ENCODE measurements at regions not wholly inside any gene's neighbourhood (a gene's known extent, or its start where the extent isn't known, plus 50 kb on each side); places are given as distances from the start of the nearest gene placed in this dataset.

DNA sequence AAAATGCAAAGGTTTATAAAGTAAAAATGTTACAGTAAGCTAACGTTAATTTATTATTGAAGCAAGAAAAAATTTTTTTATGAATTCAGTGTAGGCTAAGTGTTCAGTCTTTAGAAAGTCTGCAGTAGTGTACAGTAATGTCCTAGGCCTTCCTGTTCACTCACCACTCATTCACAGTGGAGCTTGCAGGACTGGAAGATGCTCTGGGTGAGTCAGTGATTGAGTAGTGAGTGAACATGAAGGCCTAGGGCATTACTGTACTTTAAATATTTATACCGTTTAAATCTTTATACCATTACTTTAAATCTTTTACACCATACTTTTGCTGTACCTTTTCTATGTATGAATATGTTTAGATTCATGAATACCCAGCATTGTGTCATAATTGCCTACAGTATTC, 120.3 kb upstream of the SLC38A4 start:
- no peaks in the 10 kb centered on the region for H3K36me3 ChIP-seq (replicated peaks in 1 of 2; ENCODE audit: control insufficient read depth in 1 of 2, insufficient read depth in 2 of 2, low read length in 2 of 2)
- no peaks in the 10 kb centered on the region for H4K20me1 ChIP-seq (ENCODE audit: insufficient read depth, low read length)
- no peak overlapping the region for H3K4me2 ChIP-seq (replicated peaks; ENCODE audit: extremely low read depth, low read length, poor library complexity, severe bottlenecking)
- no peak overlapping the region for H3K4me3 ChIP-seq (replicated peaks in 1 of 3; ENCODE audit: low read depth in 2 of 3, low read length in 3 of 3)
- H3K9me3 Mint-ChIP-seq = no peaks in the 10 kb centered on the region
- no peak overlapping the region for H3K4me3 Mint-ChIP-seq
- H2AFZ ChIP-seq (ENCODE audit: insufficient read depth, low read depth, low read length, poor library complexity, severe bottlenecking) = no peak overlapping the region
- H3K36me3 Mint-ChIP-seq = no peaks in the 10 kb centered on the region
- H3K27ac Mint-ChIP-seq = no peak overlapping the region
- no peak overlapping the region for H3K27ac ChIP-seq (ENCODE audit: low read depth in 1 of 2, low read length in 2 of 2)
- H3K79me2 ChIP-seq (ENCODE audit: insufficient read depth, low read length) = no peaks in the 10 kb centered on the region
- peaks cover 5% of the 10 kb centered on the region for H3K4me1 Mint-ChIP-seq
- no peaks in the 10 kb centered on the region for H3K9me3 ChIP-seq (replicated peaks in 1 of 2; ENCODE audit: control insufficient read depth in 1 of 2, insufficient read depth in 1 of 2, low read length in 2 of 2)
- H3K27me3 Mint-ChIP-seq (ENCODE audit: low read depth in 3 of 3) = no peaks in the 10 kb centered on the region
- H3K4me1 ChIP-seq (ENCODE audit: control insufficient read depth in 1 of 2, insufficient read depth in 2 of 2, low read length in 2 of 2) = no peaks in the 10 kb centered on the region
- no peak for DNase-seq
- intact Hi-C loops (cut with micrococcal nuclease) = no loop called here
- H3K27me3 ChIP-seq (ENCODE audit: control insufficient read depth in 2 of 2, insufficient read depth in 2 of 2, low read length in 2 of 2) = no peaks in the 10 kb centered on the region
- no peak overlapping the region for H3K9ac ChIP-seq (ENCODE audit: insufficient read depth, low read length, poor library complexity, severe bottlenecking)
- TF ChIP-seq, protein P1, sequence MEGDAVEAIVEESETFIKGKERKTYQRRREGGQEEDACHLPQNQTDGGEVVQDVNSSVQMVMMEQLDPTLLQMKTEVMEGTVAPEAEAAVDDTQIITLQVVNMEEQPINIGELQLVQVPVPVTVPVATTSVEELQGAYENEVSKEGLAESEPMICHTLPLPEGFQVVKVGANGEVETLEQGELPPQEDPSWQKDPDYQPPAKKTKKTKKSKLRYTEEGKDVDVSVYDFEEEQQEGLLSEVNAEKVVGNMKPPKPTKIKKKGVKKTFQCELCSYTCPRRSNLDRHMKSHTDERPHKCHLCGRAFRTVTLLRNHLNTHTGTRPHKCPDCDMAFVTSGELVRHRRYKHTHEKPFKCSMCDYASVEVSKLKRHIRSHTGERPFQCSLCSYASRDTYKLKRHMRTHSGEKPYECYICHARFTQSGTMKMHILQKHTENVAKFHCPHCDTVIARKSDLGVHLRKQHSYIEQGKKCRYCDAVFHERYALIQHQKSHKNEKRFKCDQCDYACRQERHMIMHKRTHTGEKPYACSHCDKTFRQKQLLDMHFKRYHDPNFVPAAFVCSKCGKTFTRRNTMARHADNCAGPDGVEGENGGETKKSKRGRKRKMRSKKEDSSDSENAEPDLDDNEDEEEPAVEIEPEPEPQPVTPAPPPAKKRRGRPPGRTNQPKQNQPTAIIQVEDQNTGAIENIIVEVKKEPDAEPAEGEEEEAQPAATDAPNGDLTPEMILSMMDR (IDR thresholded peaks at IDR 0.05) = no peak
- WGBS (ENCODE audit: insufficient coverage) = no CpG with 5 or more reads among the region's 2 CpGs

DNA sequence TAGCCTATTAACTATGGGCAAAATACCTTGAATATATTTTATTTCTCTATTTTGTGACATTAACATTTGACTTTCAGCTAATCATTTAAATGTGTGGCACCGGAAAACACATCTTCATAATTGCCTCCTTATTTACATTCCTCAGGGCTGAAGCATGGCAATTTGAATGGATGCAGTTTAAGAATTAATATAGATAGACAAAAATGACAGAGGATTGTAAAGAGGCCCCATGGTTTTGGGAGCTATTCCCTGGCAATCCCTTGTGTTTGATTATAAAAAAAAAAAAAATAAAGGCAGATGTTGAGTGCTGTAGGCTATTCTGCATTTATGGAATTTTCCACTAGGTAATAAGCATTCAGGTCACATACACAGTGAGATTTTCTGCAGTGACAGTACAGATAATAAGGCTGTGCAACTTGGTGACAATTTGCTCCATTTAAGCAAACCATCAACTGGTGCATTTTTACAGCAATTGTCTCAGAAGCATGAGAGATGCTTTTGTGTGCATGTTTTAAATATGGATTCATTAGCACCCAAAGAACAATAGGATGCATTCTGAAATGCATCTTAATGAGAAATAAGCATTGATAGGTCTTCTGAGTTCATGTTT, 123.2 kb upstream of the SLC38A4 start:
- no CpG with 5 or more reads among the region's 1 CpG for WGBS (ENCODE audit: insufficient coverage)
- no peak overlapping the region for H3K4me3 ChIP-seq (replicated peaks in 1 of 3; ENCODE audit: low read depth in 2 of 3, low read length in 3 of 3)
- Mint-ChIP-seq H3K27ac (no peak overlapping the region), H3K4me1 (peaks cover 5% of the 10 kb centered on the region), H3K9me3 (no peaks in the 10 kb centered on the region), H3K27me3 (ENCODE audit: low read depth in 3 of 3) (peaks cover 0 to 1% (median 0%) of the 10 kb centered on the region in 3 donors), H3K36me3 (no peaks in the 10 kb centered on the region), H3K4me3 (no peak overlapping the region)
- H4K20me1 ChIP-seq (ENCODE audit: insufficient read depth, low read length) = no peaks in the 10 kb centered on the region
- TF ChIP-seq, protein P1 (IDR thresholded peaks at IDR 0.05) = no peak
- H3K27me3 ChIP-seq (ENCODE audit: control insufficient read depth in 2 of 2, insufficient read depth in 2 of 2, low read length in 2 of 2) = no peaks in the 10 kb centered on the region
- no peak overlapping the region for H3K27ac ChIP-seq (ENCODE audit: low read depth in 1 of 2, low read length in 2 of 2)
- H3K4me1 ChIP-seq (ENCODE audit: control insufficient read depth in 1 of 2, insufficient read depth in 2 of 2, low read length in 2 of 2) = no peaks in the 10 kb centered on the region
- intact Hi-C loops (cut with micrococcal nuclease) = no loop called here
- H2AFZ ChIP-seq (ENCODE audit: insufficient read depth, low read depth, low read length, poor library complexity, severe bottlenecking) = no peak overlapping the region
- no peak for DNase-seq
- no peak overlapping the region for H3K9ac ChIP-seq (ENCODE audit: insufficient read depth, low read length, poor library complexity, severe bottlenecking)
- H3K79me2 ChIP-seq (ENCODE audit: insufficient read depth, low read length) = no peaks in the 10 kb centered on the region
- no peaks in the 10 kb centered on the region for H3K9me3 ChIP-seq (replicated peaks in 1 of 2; ENCODE audit: control insufficient read depth in 1 of 2, insufficient read depth in 1 of 2, low read length in 2 of 2)
- no peak overlapping the region for H3K4me2 ChIP-seq (replicated peaks; ENCODE audit: extremely low read depth, low read length, poor library complexity, severe bottlenecking)
- H3K36me3 ChIP-seq (replicated peaks in 1 of 2; ENCODE audit: control insufficient read depth in 1 of 2, insufficient read depth in 2 of 2, low read length in 2 of 2) = no peaks in the 10 kb centered on the region

Data from CD14-positive monocyte (primary cell).